ENCODE measurements at regions not wholly inside any gene's neighbourhood (a gene's known extent, or its start where the extent isn't known, plus 50 kb on each side); places are given as distances from the start of the nearest gene placed in this dataset.
"Not testable (repeated sequence)": the region's sequence is repeated elsewhere in the genome, so short reads cannot be mapped to it uniquely, and the experiment has no call there.

DNA sequence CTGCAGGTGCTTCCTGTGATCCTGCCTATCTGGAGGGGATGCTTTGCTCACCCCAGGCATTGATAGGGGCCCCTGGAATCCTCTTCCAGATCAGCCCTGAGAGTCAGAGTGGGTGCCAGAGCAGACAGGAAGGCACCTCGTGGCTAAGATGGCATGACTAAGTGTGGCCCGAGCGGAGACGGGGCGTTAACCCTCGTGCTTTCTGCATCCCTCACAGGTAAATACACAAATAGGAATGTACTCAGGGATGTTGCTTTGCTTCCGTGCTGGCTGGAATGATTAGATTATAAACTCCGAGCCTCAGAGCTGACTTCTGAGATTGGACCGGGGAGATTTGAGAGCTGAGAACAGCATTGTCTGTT lies 312.7 kb upstream of the B3GAT1 start:
- no peak overlapping the region for H3K4me3 Mint-ChIP-seq
- H3K27me3 Mint-ChIP-seq (ENCODE audit: insufficient read depth) = no peaks in the 10 kb centered on the region
- no peak overlapping the region for H3K27ac Mint-ChIP-seq
- H3K4me1 Mint-ChIP-seq (ENCODE audit: low read depth) = no peaks in the 10 kb centered on the region
- no peaks in the 10 kb centered on the region for H3K36me3 Mint-ChIP-seq (ENCODE audit: low read depth)
- no peak for DNase-seq (ENCODE audit: low spot score)
- H3K9me3 Mint-ChIP-seq = no peaks in the 10 kb centered on the region
- intact Hi-C loops (cut with micrococcal nuclease) = no loop called here

DNA sequence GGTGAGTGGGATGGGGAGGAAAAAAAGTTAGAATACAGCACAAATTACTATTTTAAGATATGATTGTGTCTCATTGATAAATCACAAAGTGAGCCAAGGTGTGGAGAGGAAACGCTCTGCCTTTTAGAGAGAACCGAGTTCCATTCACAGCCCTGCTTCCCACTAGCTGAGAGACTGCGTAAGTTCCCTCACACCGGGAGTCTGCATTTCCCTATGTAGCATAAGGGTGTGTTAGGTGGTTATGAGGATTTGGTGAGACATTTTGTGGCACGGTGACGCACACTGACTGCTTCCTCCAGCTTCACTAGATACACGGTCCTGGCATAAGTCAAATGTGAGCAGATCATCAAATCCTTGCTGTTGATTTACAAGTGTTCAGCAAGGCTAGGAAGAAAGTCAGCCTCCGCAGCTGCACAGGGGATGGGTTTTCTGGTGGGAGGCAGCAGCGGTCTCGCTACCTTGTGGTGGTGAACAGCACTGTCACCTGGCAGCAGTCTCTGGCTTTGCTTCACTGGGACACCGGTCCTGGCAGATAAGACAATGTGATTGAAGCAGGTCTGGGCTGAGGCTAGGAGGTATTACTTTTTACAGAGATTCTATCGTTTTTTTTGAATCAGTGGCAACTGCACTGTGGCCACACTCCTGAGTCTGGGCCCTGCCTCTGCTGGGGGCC lies 312.2 kb upstream of the B3GAT1 start:
- Mint-ChIP-seq H3K36me3 (ENCODE audit: low read depth) (no peaks in the 10 kb centered on the region), H3K4me3 (no peak overlapping the region), H3K27ac (no peak overlapping the region), H3K4me1 (ENCODE audit: low read depth) (no peaks in the 10 kb centered on the region), H3K27me3 (ENCODE audit: insufficient read depth) (no peaks in the 10 kb centered on the region), H3K9me3 (no peaks in the 10 kb centered on the region)
- DNase-seq (ENCODE audit: low spot score) = no peak
- intact Hi-C loops (cut with micrococcal nuclease) = no loop called here

DNA sequence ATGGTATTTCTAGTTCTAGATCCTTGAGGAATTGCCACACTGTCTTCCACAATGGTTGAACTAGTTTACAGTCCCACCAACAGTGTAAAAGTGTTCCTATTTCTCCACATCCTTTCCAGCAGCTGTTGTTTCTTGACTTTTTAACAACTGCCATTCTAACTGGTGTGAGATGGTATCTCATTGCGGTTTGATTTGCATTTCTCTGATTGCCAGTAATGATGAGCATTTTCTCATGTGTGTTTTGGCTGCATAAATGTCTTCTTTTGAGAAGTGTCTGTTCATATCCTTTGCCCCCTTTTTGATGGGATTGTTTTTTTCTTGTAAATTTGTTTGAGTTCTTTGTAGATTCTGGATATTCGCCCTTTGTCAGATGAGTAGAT lies 308.6 kb upstream of the B3GAT1 start:
- H3K9me3 Mint-ChIP-seq; H3K27ac Mint-ChIP-seq; H3K27me3 Mint-ChIP-seq (ENCODE audit: insufficient read depth); H3K4me3 Mint-ChIP-seq; DNase-seq (ENCODE audit: low spot score); intact Hi-C loops (cut with micrococcal nuclease); H3K36me3 Mint-ChIP-seq (ENCODE audit: low read depth); H3K4me1 Mint-ChIP-seq (ENCODE audit: low read depth): not testable (repeated sequence)

DNA sequence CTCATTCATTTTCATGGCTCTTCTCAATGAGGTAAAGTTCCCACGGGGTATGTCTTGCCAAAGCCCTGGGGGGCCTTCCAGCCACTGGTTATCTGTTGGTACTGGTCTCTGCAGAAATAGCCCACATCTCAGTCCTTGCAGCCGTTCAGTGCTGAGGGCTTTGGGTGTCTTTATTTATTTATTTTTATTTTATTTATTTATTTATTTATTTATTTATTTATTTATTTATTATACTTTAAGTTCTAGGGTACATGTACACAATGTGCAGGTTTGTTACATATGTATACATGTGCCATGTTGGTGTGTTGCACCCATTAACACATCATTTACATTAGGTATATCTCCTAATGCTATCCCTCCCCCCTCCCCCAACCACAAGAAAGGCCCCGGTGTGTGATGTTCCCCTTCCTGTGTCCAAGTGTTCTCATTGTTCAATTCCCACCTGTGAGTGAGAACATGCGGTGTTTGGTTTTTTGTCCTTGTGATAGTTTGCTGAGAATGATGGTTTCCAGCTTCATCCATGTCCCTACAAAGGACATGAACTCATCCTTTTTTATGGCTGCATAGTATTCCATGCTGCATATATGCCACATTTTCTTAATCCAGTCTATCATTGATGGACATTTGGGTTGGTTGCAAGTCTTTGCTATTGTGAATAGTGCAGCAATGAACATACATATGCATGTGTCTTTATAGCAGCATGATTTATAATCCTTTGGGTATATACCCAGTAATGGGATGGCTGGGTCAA lies 308.1 kb upstream of the B3GAT1 start:
- DNase-seq (ENCODE audit: low spot score); H3K27ac Mint-ChIP-seq; H3K27me3 Mint-ChIP-seq (ENCODE audit: insufficient read depth); intact Hi-C loops (cut with micrococcal nuclease); H3K36me3 Mint-ChIP-seq (ENCODE audit: low read depth); H3K4me1 Mint-ChIP-seq (ENCODE audit: low read depth); H3K9me3 Mint-ChIP-seq; H3K4me3 Mint-ChIP-seq: not testable (repeated sequence)

DNA sequence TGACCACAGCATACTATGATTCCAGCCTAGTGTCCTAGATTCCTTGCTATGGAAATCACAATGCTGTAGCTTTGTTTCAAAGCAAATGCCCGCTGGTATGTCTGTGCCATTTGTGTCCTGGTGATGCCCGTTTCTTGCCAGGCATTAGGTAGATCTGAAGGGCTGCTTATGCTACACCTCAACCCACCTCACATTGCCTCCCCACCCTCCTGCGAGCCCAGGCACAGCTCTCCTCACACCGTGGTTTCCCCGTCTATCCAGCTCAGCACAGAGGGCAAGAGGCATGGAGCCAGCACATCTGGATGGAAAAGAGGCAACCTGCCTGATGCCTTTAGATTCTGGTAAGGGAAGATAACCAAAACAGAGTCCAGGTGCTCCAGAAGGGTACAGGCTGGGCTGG lies 307.4 kb upstream of the B3GAT1 start:
- H3K27ac Mint-ChIP-seq = no peak overlapping the region
- intact Hi-C loops (cut with micrococcal nuclease) = no loop called here

DNA sequence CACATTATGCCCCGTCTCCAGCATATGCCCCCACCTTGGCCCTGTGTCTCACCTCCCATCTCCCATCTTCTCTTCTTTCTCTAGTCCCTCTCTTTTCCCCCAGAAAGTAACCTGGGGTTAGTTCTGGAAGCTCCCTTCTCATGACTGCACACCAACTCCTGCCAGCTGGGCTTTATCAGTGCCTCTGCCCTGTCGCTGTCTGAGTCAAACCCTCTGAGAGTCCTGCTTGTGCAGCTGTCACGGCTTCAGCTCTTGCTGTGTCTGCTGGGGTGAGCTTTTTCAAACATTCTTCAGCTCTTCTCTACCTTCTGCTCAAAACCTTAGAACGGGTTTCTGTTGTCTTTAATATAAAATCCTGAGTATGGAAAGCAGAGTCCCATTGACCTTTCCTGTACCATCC lies 304.5 kb upstream of the B3GAT1 start:
- no peaks in the 10 kb centered on the region for H3K9me3 Mint-ChIP-seq
- no peaks in the 10 kb centered on the region for H3K4me1 Mint-ChIP-seq (ENCODE audit: low read depth)
- peaks cover 4% of the 10 kb centered on the region for H3K27me3 Mint-ChIP-seq (ENCODE audit: insufficient read depth)
- H3K4me3 Mint-ChIP-seq = no peak overlapping the region
- no peaks in the 10 kb centered on the region for H3K36me3 Mint-ChIP-seq (ENCODE audit: low read depth)
- no peak overlapping the region for H3K27ac Mint-ChIP-seq
- intact Hi-C loops (cut with micrococcal nuclease) = no loop called here
- no peak for DNase-seq (ENCODE audit: low spot score)

More for the DNA sequence above, 307.4 kb upstream of the B3GAT1 start:
- DNase-seq (ENCODE audit: low spot score) = no peak
- Mint-ChIP-seq H3K36me3 (ENCODE audit: low read depth) (no peaks in the 10 kb centered on the region), H3K4me1 (ENCODE audit: low read depth) (no peaks in the 10 kb centered on the region), H3K9me3 (no peaks in the 10 kb centered on the region), H3K27me3 (ENCODE audit: insufficient read depth) (peaks cover 4% of the 10 kb centered on the region), H3K4me3 (no peak overlapping the region)

DNA sequence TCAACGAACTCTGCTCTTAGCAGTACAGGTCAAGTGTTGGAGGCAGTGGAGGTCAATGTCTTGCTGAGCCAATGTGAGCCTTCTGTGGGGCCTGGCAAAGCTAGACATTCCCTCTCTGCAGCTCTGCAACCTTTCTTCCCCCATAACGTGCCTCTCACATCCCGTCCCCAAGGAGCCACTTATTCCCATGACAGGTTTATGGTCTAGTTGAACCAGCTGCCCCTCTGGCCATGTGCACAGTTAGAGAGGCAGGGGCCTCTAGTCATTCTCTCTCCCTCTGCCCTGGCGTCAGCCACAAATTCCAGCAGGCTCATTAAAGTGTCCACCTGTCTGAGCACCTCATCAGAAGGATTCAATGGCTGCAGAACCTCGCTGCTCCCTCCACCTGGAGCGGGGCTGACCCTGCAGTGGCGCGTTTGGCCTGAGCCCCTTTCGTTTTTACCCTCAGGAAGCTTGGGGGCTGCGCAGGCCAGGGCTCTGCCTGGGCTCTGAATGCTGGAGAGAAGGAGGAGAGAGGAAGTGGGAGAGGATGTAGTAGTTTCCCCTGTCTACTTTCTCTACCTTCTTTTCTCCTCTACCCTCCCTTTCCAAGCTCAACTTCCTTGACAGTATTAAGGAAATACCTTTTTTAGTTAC lies 302.1 kb upstream of the B3GAT1 start:
- Mint-ChIP-seq H3K4me1 (ENCODE audit: low read depth) (no peaks in the 10 kb centered on the region), H3K9me3 (no peaks in the 10 kb centered on the region), H3K36me3 (ENCODE audit: low read depth) (no peaks in the 10 kb centered on the region), H3K4me3 (no peak overlapping the region), H3K27me3 (ENCODE audit: insufficient read depth) (peaks cover 7% of the 10 kb centered on the region), H3K27ac (no peak overlapping the region)
- no peak for DNase-seq (ENCODE audit: low spot score)
- intact Hi-C loops (cut with micrococcal nuclease) = no loop called here

DNA sequence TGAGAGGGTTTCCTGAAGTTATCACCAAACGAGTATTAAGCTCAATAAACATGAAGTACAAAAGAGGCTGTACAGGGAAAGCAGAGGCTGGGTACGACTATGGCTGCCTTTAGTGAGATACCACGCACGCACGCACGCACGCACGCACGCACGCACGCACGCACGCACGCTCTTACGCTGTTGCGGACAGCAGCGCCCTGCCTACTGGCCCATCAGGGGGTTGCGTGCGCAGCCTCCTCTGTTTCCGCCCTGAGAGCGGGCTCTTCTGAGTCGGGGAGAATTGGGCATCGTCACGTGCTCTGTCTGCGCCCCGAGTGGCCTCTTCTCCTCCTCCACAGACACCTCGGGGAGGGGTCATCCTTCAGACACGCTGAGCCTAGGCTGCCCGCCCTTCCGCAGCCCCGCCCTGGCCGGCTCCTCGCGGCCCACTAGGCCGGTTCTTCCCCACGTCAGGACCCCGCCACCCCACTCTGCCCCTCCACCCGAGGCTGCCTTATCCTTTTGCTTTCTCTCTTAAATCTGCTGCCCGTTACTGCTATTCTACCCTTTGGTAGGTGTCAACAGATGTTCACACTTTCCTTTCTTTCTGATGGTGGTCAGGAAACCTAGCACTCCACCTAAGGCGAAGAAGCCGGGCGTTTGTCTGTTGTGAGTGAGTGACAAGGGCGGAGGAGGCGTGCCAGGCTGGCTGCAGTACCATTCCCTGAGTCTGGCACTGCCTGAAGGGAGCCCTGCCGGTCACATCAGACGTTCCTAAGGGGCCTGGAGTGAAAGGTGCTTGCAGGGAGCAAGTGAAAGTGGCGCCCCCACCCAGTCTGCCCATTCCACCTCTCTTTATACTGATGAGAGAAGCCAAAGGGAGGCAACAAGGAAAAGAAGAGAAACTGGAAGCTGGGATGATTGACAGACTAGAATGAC lies 300.4 kb upstream of the B3GAT1 start:
- no peak for DNase-seq (ENCODE audit: low spot score)
- intact Hi-C loops (cut with micrococcal nuclease) = no loop called here
- Mint-ChIP-seq H3K9me3 (no peaks in the 10 kb centered on the region), H3K27me3 (ENCODE audit: insufficient read depth) (peaks cover 7% of the 10 kb centered on the region), H3K4me3 (no peak overlapping the region), H3K4me1 (ENCODE audit: low read depth) (no peaks in the 10 kb centered on the region), H3K36me3 (ENCODE audit: low read depth) (no peaks in the 10 kb centered on the region), H3K27ac (no peak overlapping the region)

DNA sequence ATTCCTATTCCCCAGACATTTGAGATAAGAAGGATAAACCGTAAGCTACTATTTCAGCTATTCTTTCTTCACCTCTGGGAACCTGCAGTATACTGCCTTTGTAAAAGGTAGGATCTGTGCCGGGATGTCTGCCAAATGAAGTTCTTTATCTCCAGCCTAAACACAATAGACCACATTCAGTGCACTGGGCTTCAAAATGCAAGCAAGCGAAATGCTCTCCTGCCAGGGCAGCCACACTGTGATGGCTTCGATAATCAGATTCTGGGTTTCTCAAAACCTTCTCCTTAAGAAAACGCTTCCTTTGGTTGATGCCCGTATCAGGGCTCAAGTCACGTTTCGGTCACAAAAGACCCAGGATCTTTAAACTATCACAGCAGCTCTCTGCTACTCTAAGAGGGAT lies 299.5 kb upstream of the B3GAT1 start:
- Mint-ChIP-seq H3K36me3 (ENCODE audit: low read depth) (no peaks in the 10 kb centered on the region), H3K27ac (no peak overlapping the region), H3K9me3 (no peaks in the 10 kb centered on the region), H3K27me3 (ENCODE audit: insufficient read depth) (peaks cover 8% of the 10 kb centered on the region), H3K4me1 (ENCODE audit: low read depth) (no peaks in the 10 kb centered on the region), H3K4me3 (no peak overlapping the region)
- DNase-seq (ENCODE audit: low spot score) = no peak
- intact Hi-C loops (cut with micrococcal nuclease) = no loop called here

DNA sequence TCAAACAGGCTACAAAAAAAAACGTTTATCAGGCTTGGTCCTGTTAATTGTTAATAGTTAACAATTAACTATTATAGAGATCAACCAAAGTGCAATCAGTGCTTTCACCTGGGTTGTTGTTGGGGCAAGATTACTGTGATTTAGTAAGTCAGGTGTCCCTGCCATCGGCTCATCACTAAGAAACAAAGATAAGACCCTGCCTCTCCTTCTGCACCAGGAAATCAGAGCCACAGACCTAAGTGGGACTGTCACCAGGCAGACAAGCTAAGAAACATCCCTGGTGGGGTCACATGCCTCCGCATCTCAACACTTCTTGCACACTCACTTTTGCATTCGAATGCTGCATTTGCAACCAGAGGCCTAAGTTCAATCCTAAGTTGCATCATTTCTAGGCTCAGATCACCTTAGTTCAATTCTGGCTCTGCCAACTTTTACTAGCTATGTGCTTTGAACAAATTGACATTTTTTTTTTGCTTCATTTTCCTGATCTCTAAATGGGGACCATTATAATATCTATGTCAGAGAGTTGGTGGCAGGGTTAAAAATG lies 298.9 kb upstream of the B3GAT1 start:
- Mint-ChIP-seq H3K9me3 (no peaks in the 10 kb centered on the region), H3K4me1 (ENCODE audit: low read depth) (no peaks in the 10 kb centered on the region), H3K36me3 (ENCODE audit: low read depth) (no peaks in the 10 kb centered on the region), H3K27ac (no peak overlapping the region), H3K4me3 (no peak overlapping the region), H3K27me3 (ENCODE audit: insufficient read depth) (peaks cover 8% of the 10 kb centered on the region)
- intact Hi-C loops (cut with micrococcal nuclease) = no loop called here
- no peak for DNase-seq (ENCODE audit: low spot score)

DNA sequence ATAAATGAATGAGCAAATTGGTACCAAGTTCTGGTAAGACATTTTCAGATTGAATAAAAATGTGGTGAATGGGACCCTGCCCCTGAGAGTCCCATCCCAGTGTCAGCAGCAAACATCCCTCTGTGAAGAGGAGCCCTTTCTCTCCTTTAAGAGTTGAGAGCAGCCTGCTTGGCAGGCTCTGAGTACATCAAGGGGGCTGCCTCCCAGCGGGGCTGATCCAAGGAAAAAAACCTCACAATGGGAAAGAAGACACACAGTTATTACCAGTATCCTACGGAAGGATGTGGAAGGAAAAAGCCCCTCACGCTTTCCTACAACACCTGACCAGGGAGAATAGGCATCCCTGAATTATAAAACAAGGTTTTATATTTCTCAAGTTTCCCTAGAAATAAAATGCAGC lies 293.8 kb upstream of the B3GAT1 start:
- H3K4me1 Mint-ChIP-seq (ENCODE audit: low read depth) = no peaks in the 10 kb centered on the region
- H3K27ac Mint-ChIP-seq = no peak overlapping the region
- H3K9me3 Mint-ChIP-seq = no peaks in the 10 kb centered on the region
- no peak for DNase-seq (ENCODE audit: low spot score)
- H3K36me3 Mint-ChIP-seq (ENCODE audit: low read depth) = no peaks in the 10 kb centered on the region
- peaks cover 5% of the 10 kb centered on the region for H3K27me3 Mint-ChIP-seq (ENCODE audit: insufficient read depth)
- no peak overlapping the region for H3K4me3 Mint-ChIP-seq
- intact Hi-C loops (cut with micrococcal nuclease) = no loop called here

DNA sequence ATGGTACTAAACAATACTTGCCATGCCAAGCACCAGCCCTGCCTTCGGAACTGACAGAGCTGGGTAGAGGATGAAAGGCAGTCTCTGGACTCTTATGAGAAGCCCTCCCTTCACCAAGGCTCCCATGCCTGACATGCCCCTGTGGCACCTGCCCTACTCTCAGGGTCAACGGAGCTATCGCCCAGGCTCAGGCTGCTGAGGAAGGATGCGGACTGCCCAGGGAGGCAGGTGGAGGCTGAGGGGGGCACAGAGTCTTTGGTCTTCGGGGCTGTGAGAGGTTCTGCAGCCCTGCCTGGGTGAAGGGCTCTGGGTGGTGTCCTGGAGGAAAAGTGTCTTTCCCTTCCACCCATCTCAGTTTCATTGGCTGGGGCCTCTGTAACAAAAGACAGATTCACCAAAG lies 290.8 kb upstream of the B3GAT1 start:
- intact Hi-C loops (cut with micrococcal nuclease) = no loop called here
- H3K27me3 Mint-ChIP-seq (ENCODE audit: insufficient read depth) = peaks cover 5% of the 10 kb centered on the region
- H3K36me3 Mint-ChIP-seq (ENCODE audit: low read depth) = no peaks in the 10 kb centered on the region
- no peak for DNase-seq (ENCODE audit: low spot score)
- no peak overlapping the region for H3K4me3 Mint-ChIP-seq
- no peaks in the 10 kb centered on the region for H3K4me1 Mint-ChIP-seq (ENCODE audit: low read depth)
- H3K9me3 Mint-ChIP-seq = no peaks in the 10 kb centered on the region
- no peak overlapping the region for H3K27ac Mint-ChIP-seq
